Dermis blood vessel endothelial cell (primary cell): ENCODE measurements at regions not wholly inside any gene's neighbourhood (a gene's known extent, or its start where the extent isn't known, plus 50 kb on each side); places are given as distances from the start of the nearest gene placed in this dataset.
"Not testable (repeated sequence)": the region's sequence is repeated elsewhere in the genome, so short reads cannot be mapped to it uniquely, and the experiment has no call there.

ENCODE experiments used
- DNase-seq: peaks from one replicate; pipeline ENCODE4 v3.0.0; 2010

DNA sequence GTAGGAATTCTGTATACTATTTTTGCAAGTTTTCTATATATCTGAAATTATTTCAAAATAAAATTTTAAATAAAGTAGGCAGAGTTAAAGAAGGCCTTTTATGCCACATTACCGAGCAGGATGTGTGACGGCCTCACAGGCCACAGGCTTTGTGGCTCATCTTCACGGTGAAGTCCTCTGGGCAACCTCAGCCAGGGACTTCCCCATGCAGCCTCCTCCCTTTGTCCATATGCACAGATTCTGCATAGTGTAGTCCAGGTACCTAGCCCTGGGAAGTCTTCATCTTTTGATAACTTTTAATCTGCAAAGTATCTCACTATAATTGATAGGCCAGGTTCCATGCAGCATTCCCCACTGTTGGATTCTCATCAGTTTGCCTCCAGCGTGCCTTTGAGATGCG lies 62.8 kb downstream of the ARHGAP11B start:
- DNase-seq: not testable (repeated sequence)

DNA sequence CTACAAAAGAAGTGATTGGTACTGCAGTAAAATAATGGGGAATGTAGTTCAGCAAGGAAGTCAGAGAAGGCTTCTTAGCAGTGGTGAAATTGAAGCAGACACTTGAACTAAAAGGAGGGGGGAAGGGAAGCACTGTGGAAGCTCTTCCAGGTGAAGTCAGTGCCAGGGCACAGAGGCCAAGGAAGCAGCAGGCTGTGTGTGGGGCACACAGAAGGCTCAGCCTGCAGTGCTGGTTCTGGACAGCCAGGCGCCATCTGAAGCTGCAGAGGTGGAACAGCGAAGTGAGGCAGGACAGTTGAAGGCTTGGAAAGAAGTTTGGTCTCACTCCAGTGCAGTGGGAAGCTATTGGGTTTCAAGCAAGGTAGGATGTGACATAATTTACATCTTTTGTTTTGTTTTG lies 64.2 kb downstream of the ARHGAP11B start:
- DNase-seq: not testable (repeated sequence)

DNA sequence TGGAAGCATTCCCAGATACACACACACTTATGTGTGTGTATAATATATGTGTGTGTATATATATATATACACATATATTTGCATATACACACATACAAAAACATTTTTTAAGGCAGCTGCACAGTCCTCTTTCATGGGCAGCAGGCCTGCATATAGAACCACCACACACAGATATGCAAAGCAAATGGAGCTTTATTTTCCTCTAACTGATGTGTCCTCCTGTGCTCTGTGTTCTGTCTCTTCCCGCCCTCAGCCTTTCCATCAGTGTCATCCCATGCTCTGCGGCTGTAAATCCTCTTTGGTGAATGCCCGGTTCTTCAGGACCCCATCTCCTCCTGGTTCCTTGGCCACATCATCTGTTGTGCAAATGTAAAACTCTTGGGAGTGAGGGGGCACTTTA lies 69.9 kb downstream of the ARHGAP11B start:
- not testable (repeated sequence) for DNase-seq

DNA sequence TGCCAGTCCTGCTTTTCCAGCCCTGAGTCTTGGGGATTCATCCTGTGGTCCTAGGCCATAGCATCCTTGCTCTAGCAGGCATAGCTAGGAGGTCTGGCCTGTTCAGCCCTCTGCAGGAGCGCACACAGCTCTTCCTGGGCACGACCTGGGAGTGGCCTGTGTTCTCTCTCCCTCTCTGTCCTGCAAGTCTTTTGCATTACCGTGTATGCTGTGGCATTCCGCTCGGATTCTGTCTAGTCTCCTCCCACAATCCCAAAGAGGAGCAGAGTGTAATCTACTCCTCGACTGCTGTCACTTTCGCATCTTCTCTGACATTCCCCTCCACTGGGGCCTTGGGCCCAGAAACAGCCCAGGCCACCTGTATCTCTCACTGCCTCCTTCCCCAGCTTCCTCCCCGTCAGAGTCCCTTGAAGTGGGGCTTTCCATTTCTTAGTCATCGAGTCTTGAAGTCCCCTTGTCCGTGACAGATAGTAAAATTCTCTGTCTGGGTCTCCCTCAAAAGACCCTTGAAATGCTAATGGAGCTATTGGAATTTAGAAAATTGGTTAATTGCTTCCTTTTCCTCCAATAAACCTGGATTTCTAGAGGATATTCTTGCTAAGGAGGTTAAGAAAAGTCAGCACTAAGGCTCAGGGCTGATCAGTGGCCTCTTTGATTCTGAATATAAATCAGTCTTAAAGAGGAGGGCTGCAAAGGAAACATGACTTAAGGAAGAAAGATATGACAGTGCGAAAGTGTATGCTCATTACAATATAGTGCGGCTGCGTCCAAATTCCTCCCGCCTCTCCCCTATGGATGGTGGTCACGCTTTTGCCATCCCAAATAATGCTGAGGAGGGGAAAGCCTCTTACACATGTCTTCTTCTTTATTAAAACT lies 70.7 kb downstream of the ARHGAP11B start:
- not testable (repeated sequence) for DNase-seq

DNA sequence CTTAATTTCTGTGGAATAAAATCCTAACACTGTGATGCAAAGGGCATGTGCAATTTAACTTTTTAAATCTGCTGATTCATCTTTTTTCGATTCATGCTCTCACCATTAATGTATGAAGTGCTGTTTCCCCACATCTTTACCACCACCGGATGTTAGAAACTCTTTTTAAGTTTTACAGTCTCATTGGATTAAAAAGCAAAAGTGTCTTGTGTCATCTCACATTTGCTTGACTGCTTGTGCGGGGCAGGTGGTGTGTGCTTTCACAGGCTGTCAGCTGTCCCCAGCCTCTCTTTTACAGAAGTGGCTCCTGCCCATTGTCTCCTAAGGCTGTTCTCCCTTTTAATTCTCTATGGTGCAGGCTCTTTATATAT lies 71.4 kb downstream of the ARHGAP11B start:
- not testable (repeated sequence) for DNase-seq

DNA sequence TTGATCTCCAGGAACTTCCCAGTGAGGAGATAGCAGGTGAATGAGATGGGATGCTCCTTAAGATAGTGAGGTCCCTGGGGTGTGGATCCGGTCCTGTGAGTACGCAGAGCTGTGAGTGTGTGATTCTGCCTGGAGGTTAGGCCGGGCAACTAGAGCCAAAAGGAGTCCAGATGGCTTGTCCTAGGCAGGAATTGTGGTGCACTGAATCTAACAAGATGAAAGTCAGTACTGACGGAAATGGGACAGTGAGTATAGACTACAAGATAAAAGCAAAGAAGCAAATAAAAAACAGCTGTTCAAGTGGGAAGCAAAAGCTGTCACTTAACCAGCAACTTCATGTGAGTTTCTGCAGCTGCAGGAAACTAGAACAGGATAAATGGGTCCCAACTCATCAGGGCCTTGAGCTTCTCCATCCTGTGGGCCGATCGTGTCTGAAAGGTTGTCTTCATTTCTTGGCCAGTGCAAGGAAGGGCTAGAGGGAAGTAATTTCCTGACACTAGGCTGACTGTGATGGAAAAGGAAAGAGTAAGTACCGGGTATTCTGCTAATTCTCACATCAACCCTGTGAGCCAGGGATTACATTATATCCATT lies 74.2 kb downstream of the ARHGAP11B start:
- DNase-seq: not testable (repeated sequence)

DNA sequence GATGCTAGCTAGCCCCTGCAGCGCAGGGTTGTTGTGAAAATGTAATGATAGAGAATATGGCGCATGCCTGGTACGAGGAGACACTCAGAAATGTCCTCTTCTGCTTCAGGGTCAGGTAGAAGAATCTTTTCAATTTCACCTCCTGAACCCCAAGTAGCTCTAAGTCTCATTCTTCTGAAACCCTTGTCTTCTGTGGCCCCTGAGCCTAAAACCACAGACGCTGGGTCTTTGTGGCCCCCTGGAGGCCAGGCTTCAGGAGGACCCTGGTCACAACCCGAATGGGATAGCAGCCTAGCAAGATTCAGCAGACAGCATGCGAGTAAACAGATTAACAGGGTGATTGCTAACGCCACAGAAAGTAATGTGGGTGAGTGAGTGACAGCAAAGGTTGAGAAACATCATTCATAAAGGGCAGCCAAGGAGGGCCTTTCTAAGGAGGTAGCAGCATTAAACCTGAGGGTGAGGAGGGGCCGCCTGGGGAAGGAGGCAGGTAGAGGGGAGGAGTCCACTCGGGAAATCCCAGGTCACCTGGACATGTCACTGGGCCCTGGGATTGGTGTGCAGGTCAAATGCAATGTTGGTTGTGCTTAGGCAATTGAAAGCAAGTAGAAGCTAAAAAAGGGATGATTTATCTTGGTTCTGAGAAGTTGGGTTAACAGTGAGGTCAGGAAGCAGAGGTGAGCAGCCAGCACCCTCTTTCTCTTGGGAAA lies 82.2 kb downstream of the ARHGAP11B start:
- DNase-seq: not testable (repeated sequence)

DNA sequence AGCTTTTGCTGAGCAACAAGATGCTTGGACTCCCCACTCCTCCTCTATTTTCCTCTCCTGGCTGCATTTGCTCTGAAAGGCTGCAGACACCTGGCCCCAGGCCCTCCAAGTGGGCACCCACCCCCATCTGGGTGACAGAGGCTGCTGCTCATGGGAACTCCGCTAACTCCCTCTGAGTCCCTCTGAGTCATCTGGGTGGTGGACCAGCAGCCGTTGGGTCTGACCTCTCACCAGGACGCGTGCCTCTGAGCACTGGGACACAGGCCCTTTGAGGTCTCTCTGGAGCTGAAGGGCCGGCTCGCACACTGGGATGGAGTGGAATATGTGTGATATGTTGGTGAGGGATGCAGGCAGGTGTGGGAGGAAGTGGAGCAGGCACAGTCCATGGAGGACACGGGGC lies 82.9 kb downstream of the ARHGAP11B start:
- not testable (repeated sequence) for DNase-seq

DNA sequence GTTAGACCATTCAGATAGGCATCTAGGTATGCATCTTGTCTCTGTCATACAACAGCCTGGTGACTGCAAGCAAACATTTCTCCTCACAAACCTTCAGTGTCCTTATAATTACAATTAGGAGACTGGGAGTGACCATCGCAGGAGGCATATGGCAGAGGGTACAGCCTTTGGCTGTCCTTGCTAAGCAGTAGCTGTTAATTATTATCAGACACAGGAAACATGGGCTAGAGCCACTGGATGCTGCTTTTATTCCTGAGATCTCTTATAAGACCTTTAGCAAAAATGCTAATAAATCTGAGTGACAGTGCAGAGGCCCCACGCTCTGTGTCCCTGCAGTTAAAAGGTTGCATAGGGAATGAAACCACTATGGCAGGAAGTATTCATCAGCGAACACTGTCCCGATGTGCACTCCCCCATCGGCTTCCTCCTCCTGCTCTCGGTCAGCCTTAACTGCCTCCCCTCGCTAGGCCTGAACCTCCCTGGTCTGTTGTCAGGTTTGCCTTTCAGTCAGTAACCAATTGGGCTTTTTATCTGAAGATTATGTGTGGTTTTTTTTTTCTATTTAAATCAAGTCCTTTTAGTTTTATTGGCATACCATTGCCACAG lies 92.2 kb downstream of the ARHGAP11B start:
- DNase-seq: not testable (repeated sequence)

DNA sequence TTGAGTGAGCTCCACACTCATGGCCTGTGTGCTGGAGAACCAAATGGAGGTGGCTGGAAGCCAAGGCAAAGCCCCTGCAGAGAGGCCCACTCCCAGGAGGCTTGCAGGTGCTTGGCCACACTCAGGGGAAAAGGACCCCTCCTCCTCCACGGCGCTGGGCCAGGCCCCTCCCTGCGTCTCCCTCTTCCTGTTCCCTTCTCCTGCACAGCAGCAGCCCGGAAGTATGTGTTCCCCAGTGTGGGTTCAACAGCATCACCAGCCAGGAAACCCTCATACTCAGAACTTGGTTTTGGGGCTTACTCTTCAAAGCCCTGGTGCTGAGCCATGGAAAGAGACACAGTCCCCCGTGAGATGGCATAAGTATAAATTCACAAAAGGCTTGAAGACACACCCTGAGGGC lies 93.4 kb downstream of the ARHGAP11B start:
- DNase-seq: not testable (repeated sequence)

DNA sequence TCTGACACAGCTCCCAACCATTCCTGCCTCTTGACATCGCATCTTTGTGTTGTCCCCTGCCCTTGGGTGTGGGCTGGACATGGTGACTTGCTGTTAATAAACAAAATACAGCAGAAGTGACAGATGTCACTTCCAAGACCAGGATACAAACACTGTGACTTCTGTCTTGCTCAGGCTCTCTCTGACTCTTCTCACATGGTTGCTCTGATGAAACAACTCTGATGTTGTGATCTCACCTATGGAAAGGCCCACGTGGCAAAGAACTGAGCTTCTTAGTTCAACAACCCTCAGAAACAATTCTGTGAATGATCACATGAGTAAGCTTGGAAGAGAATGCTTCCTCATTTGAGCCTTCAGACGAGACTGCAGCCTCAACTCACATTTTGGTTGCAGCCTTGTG lies 94.9 kb downstream of the ARHGAP11B start:
- DNase-seq: not testable (repeated sequence)

DNA sequence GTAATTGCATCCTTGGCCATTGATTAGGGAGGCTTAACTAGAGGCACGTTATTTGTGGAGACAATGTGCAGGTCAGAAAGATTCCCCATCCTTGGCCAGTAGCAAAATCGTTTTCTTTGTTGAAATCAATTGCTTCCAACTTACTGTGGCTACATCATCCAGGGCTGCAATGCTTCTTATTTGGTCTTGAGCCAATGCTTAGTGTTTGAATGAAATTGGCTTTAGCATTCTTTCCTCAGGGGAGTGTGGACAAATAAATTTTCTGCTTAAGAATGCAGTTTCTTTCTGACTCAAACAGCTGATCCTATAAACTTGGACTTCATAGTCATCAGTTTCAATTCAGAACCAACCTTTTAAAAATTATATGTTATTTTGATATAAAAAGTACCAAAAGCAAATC lies 95.6 kb downstream of the ARHGAP11B start:
- not testable (repeated sequence) for DNase-seq

DNA sequence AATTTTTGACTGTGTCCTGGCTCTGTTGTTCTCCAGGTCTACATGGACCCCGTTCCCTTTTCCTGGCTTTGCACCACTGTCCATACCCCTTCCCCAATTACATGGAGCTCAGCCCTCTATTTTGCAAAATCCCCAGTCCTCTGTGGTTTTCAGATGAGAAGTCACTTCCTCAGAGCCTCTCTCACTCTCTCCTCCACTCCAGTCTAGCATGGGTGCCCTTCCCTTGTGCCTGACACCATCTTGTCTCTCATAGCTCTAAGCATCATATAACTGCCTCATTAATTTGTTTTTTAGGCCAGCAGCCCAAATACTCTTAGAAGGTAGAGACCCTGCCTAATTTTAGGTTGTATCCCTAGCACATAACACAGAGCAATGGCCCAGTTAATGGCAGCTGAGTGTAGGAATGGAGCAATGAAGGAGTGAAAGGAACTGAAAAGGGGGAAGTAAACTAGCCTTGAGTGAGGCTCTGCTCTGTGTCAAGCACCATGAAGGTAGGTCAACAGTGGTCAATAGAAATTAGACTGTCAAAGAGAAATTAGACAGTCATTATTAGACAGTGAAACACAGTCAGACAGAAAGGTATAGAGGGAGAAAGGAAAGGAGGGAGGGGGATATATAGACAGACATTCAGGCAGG lies 97.7 kb downstream of the ARHGAP11B start:
- DNase-seq: not testable (repeated sequence)

DNA sequence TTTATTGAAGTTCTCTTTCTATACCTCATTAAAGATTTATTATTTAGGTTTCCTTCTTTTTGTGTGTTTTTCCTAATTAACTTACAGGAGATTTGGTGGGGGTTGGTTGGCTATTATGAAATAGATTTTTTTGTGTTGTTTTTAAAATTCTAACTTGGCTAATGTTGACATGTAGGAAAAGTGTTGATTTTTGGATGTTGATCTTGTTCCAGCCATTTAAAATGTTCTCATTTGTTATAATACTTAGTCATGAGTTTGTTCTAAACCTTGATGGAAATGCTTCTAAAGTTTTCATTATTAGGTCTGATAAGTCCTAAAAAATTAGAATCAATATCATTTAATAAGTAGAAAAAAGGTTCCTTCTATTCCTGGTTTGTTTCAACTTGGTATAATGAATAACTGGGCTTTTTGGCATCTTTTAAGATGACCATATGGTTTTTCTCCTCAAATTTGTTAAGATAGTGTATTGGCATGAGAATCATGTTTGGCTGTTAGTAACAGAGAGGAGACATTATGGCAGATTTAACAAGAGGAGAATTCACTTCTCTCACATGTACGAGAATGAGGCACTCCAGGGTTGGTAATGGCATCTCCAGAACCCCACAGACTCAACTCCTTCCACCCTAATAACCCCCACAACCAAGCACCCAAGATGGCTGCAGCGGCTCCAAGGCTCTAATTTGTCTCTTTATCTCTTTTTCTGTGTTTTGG lies 104.1 kb downstream of the ARHGAP11B start:
- DNase-seq: not testable (repeated sequence)

DNA sequence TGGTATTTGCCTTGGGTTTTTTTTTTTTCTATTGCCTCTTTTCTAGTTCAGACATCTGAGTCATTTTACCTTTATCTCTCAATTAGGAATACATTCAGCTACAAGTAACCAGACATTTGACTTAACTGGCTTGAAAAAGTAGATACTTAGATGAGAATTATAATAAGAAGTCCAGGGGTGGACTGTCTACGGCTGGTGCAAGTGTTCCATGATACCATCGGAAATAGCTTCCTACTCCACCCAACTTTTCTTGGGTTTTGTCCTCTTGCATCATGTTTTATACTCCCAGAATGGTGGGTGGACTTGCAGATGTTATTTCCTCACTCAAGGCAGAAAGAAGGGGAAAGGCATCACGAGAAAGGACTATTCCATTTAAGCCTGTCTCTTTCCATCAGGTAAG lies 104.7 kb downstream of the ARHGAP11B start:
- DNase-seq: not testable (repeated sequence)

DNA sequence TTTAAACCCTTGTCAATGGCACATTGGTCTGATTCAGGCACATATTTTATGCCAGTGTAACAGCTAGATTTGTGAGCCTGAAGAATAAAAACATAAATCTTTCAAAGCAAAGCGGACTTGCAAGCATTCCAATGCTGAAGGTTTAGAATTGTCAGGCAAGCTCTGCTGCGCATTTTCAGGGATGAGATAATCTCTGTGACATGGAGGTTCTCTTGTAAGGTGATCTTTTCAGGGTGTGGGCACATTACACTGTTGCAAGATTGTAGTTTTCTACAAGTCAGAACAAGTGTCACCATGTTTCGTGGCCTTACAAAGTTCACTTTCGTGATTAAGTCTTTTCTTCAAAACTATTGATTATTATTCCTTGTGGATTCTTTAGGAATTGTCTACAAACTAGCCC lies 106.2 kb downstream of the ARHGAP11B start:
- not testable (repeated sequence) for DNase-seq

DNA sequence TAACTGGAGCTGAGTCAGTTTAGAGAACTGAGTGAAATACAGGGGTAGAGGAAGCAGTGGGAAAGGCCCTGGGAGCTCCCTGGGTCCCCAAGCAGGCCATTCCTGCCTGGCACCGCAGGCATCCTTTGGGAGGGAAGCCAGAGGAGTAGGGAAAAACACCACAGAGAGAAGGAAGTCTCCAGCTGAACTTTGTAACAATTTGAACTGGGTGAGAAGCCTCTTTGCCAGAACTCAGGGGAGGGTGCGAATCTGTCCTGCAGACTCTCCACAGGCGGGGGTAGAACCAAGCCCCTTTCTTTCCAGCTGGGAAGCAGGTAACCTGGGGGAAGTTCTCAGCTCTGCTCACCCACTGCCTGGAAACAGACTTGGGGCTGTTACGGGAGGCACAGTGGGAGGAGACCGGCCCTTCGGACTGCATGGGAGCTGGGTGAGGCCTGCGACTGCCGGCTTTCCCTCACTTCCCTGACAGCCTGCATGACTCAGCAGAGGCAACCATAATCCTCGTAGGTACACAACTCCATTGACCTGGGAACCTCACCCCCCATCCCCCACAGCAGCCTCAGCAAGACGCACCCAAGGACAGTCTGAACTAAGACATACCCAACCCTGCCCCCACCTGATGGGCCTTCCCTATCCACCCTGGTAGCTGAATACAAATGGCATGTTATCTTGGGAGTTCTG lies 110.1 kb downstream of the ARHGAP11B start:
- not testable (repeated sequence) for DNase-seq

DNA sequence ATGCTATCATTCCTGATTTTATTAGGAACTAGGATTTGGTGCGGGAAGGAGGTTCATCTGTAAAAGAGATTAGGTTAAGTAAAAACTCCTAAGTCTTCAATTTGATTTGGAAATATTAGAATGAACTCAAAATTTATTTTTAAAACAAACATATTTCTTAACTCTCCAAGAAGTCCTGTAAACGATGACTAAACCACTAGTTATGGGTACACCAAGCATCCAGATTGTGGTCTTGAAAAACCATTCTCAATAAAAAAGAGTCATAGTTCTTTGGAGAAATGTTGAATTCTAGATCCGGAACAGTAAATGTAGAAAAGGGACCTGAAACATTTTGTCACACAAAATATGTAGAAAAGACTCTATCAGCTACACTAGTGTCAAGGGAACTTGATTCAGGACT lies 116.9 kb downstream of the ARHGAP11B start:
- DNase-seq: not testable (repeated sequence)

DNA sequence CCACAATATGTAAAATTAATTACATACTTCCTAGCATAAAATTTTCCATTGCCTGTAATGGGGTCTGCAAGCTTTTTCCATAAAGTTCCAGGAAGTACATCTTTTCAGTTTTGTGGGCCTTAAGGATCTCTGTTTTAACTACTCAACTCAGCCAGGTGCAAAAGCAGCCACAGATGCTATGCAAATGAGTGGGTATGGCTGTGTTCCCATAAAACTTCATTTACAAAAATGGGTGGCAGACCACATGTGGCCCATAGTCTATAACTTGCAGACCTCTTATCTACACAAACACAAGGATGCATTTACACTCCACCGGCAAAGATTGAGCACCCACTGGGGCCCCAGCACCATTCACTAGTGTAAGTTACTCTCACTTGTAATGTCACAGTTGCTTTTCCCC lies 123.1 kb downstream of the ARHGAP11B start:
- not testable (repeated sequence) for DNase-seq

DNA sequence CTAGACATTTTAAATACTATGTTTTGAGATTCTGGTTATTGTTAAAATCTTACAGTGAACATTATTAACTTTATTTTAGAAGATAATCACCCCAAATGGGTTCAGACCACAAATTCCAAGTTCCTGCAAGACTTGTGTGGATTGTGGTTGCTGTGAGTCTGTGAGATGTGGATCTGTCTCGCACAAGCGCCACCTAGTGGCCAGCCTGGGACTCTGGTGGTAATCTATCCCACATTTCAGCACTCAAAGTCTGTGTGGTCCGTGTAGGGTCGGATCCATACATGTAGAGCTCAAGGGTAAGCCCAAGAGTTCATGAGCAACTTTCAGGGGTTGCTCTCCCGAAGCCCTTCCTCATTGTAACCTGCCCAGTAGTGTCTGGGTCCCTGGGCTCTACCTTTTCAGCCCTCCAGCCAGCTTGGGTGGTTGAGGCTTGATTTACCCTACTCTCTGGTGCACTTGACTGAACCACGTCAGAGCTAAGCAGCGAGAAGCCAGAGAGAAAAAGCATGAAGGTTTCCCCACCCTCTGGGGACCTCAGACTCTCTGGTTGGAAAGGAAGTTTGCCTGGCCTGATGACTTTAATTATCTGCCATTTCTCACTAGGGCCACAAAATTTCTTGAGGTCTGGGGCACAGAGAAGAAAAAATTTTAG lies 129.2 kb downstream of the ARHGAP11B start:
- not testable (repeated sequence) for DNase-seq

DNA sequence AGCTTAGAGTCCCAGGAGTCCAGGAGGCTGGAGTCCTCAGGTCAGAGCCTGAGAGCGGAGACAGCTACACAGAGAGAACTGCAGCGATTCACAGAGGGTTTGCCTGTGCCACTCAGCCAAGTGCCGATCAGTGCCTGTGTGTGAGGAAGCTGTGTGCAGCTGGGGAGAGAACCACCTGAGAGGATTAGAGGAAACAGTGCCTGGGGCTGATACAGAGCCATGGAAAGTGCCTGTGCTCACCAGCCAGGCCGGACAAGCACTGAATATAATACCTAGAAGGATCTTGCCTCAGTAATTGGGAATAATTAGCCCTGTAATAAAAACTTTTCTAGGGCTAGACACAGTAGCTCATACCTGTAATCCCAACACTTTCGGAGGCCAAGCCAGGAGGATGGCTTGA lies 134.7 kb downstream of the ARHGAP11B start:
- DNase-seq: not testable (repeated sequence)
